GM12873 (cell line): ENCODE measurements at regions not wholly inside any gene's neighbourhood (a gene's known extent, or its start where the extent isn't known, plus 50 kb on each side); places are given as distances from the start of the nearest gene placed in this dataset.

Experiments used
- TF ChIP-seq, protein P1 (sequence below): IDR thresholded peaks from 2 replicates; pipeline ENCODE4 v1.5.1; 2012; ENCODE audit warnings: low read depth, mild to moderate bottlenecking, moderate library complexity, low read length, control low read depth; ENCODE audit not compliant: insufficient read depth; ENCODE audit errors: missing control alignments

DNA sequence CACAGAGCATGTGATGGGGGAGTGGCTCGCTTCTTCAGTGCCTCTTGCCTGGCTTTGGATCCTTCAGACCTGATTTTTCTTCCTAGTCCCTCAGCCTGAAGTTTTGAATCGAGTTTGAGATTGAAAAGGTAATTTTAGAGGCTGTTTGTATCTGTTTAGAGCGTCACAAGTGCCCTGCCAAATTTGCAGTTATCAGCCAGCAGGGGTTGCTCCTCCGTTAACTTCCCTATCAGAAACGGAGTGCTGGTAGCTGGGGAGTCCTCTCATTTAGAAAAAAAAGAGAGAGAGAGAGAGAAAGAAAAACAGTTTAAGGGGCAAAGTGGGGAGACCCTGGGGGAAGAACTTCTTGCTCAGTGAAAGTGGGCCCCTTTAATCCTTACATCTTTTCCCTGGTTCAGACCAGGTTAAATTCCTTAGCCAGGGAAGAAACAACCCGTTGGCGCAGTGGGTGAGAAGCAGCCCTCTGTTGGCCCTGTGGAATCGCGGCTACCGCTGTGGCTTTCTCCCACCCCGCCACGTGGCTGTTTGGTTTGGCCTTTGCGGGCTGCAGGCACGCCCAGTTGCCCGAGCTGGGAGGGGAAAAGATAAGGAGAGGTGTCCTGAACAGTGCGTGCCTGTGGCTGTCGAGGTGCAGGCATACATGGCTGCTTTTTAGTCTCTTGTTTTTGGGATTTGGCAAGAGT is 576.7 kb upstream of the ACO1 start:
- TF ChIP-seq, protein P1, sequence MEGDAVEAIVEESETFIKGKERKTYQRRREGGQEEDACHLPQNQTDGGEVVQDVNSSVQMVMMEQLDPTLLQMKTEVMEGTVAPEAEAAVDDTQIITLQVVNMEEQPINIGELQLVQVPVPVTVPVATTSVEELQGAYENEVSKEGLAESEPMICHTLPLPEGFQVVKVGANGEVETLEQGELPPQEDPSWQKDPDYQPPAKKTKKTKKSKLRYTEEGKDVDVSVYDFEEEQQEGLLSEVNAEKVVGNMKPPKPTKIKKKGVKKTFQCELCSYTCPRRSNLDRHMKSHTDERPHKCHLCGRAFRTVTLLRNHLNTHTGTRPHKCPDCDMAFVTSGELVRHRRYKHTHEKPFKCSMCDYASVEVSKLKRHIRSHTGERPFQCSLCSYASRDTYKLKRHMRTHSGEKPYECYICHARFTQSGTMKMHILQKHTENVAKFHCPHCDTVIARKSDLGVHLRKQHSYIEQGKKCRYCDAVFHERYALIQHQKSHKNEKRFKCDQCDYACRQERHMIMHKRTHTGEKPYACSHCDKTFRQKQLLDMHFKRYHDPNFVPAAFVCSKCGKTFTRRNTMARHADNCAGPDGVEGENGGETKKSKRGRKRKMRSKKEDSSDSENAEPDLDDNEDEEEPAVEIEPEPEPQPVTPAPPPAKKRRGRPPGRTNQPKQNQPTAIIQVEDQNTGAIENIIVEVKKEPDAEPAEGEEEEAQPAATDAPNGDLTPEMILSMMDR: peak; percentile 19

DNA sequence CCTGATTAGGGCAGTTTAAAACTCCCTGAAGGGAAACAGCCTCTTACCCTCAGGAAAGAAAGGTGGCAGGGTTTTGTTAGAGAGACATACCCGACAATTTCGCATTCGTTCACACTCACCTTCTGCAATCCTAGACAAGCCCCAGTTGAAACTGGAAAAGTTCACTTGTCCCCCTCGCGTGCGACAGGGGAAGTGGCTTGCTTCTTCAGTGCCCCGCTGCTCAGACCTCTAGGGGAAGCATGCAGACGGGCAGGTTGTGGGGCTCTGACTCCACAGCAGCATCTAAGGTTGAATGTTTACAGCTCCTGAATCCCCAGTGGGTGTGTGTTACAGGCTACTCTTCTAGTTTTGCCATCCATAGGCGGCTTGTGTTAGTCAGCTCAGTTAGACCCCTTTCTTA is 575.7 kb upstream of the ACO1 start:
- TF ChIP-seq, protein P1: no peak

DNA sequence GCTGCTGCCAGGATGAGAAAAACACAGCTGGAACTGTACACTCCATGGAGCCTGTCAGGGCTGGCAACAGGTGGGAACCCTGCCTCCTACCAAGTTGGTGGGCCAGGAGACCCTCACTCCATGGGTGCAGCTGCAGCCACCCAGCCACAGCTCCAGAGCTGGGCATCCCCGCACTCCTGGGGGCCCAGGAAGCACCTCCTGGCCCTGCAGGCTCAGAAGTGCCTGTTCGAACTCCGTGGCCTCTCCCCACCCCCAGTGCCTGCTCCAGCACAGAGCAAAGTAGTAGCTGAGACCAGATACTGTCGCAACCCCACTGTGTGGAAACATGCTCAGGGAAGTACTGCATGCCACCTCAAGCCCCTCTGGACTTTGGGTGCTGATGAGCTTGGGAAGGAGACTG is 564.0 kb upstream of the ACO1 start:
- TF ChIP-seq, protein P1: no peak

DNA sequence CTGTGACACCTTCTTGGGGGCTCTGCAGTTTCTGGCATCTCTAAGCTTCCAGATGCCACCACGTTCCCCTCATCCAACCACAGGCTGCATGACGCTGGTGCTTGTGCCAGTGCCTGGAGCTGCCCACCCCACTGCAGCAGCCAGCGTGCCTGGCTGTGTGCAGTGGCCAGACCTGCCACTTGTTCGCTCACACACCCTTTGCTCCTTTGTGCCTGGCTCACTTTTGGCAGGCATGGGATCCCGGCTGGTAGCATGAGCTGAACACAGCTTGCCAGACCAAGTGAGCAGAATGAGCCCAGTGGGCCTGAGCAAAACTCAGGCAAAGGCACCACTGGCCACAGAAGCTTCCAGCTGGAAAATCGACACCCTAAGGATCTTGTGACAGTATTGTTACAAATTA is 562.9 kb upstream of the ACO1 start:
- TF ChIP-seq, protein P1: no peak

DNA sequence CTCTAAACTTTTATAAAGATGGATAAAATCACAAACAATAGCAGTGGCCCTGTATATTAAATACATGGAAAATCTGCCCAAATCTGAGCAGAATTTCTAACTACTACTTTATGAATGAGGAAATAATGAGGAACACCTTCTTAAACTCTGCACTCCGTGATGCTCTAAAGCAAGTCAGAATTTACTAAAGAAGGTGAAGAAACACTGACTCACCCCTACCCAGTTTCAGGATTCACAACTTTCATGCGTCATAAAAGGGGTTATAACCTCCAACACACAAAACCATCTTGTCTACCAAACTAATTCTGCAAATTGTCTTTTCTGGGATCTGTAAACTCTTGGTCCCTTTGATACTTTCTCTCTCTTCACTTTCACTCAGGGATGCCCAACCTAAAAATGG is 561.1 kb upstream of the ACO1 start:
- TF ChIP-seq, protein P1: no peak

DNA sequence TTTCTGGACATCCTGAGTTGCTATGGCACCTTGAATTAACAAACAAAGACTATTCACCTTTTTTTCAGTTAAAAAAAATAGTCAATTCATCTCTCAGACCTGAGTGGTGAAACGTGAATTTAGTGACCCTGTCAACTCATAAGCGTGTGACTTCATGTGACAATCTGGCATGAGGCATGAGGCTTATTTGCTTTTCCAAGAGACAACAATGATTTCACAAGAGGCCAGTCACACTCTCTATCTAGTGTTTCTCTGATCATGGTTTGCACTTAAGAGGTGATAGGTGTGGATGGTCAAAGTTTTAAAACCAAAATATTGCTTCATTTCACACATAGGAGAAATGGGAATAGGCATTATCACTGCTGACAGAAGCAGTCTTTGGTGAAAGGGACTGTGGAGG is 559.6 kb upstream of the ACO1 start:
- TF ChIP-seq, protein P1: no peak

DNA sequence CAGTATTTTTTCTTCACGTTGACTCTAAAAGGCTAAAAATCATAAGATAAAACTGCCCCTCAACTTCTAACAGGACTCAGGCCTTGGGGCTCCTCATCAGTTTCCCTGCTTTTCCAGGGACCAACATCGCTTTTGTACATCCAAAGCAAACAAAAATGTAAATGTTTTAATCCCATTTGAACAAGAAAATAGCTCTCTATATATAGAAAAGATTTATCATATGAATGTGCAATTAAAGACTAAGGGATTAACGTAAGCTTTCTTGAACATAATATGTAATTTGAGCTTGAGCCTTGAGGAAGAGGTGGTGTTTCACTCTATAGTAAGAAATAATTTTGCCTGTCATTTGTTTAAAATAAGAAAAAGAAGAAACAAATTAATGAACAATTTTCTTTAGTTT is 547.2 kb upstream of the ACO1 start:
- TF ChIP-seq, protein P1: no peak

DNA sequence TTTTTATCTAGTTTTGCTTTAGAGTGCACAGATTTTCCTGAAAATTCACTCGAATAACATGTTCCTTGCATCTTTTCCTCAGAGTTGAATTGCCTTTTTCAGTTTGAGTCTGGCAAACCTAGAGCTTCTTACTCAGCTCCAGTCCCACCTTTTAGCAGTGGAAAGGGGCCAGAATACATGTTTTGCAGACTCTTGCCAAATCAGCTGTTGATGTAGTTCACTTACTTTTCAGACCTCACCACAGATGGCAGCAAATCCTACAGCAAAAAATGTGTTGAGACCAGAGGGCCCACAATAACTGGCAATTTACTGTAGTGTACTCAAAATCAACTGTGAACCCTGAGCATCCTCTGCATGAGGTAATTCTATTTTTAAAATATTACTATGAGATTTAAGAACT is 545.2 kb upstream of the ACO1 start:
- TF ChIP-seq, protein P1: peak; percentile 4
